OCI-LY7 (cell line): ENCODE measurements at regions not wholly inside any gene's neighbourhood (a gene's known extent, or its start where the extent isn't known, plus 50 kb on each side); places are given as distances from the start of the nearest gene placed in this dataset.

Experiments
- BruUV-seq: library from RNA; stranded (reverse); fragments of 400-500 nt; replicated peaks from 2 replicates; lab custom pipeline; 2021; lab: Mats Ljungman, UMichigan
- CTCF ChIA-PET: fragments of 300-600 bp; sonication (Branson Sonifier 250); formaldehyde crosslinking; loops from one replicate; lab custom pipeline; 2022; ENCODE audit warnings: antibody characterized with exemption; ENCODE audit not compliant: unreplicated experiment; lab: Charles Lee
- POLR2A ChIA-PET: fragments of 300-600 bp; sonication (Branson Sonifier 250); formaldehyde crosslinking; loops from one replicate; lab custom pipeline; 2022; ENCODE audit warnings: antibody characterized with exemption; lab: Charles Lee
- DNase-seq: peaks from one replicate; pipeline ENCODE4 v3.0.0-alpha.2; 2015; ENCODE audit warnings: low spot score
- H2AFZ ChIP-seq: fragments of 200-600 bp; sonication (generic), shearing (Covaris generic); 2 replicates; pipeline ENCODE4 v1.6.1; 2014; ENCODE audit warnings: mild to moderate bottlenecking, antibody characterized with exemption, low read length, moderate library complexity
- H3K27ac ChIP-seq: fragments of 200-600 bp; sonication (generic); 2 replicates; pipeline ENCODE4 v1.5.1; 2014; ENCODE audit warnings: mixed run types, low read depth, mild to moderate bottlenecking, moderate library complexity, low read length, inconsistent platforms; ENCODE audit not compliant: poor library complexity, severe bottlenecking
- H3K36me3 ChIP-seq: fragments of 200-600 bp; sonication (generic); 2 replicates; pipeline ENCODE4 v1.6.1; 2014; ENCODE audit warnings: mild to moderate bottlenecking, antibody characterized with exemption, low read length, moderate library complexity, mixed read lengths; ENCODE audit not compliant: insufficient read depth
- H3K4me1 ChIP-seq: fragments of 200-600 bp; sonication (generic); 2 replicates; pipeline ENCODE4 v1.5.1; 2014; ENCODE audit warnings: mild to moderate bottlenecking, low read length; ENCODE audit not compliant: insufficient read depth, poor library complexity, severe bottlenecking
- H3K4me2 ChIP-seq: fragments of 200-600 bp; sonication (generic); 2 replicates; pipeline ENCODE4 v1.6.1; 2014; ENCODE audit warnings: mild to moderate bottlenecking, low read length
- H3K4me3 ChIP-seq: fragments of 200-600 bp; sonication (generic); 2 replicates; pipeline ENCODE4 v1.5.1; 2014; ENCODE audit warnings: mild to moderate bottlenecking, low read depth, low read length; ENCODE audit not compliant: poor library complexity, severe bottlenecking
- H3K79me2 ChIP-seq: fragments of 200-600 bp; sonication (generic); 2 replicates; pipeline ENCODE4 v1.6.1; 2016; ENCODE audit warnings: low read depth, mild to moderate bottlenecking, low read length, moderate library complexity, mixed read lengths; ENCODE audit not compliant: insufficient read depth
- H3K9me2 ChIP-seq: fragments of 200-600 bp; sonication (generic); 2 replicates; pipeline ENCODE4 v1.6.1; 2016; ENCODE audit warnings: mild to moderate bottlenecking, low read length, mixed read lengths; ENCODE audit not compliant: insufficient read depth
- H3K9me3 ChIP-seq: fragments of 200-600 bp; sonication (generic); 2 replicates; pipeline ENCODE4 v1.6.1; 2014; ENCODE audit warnings: mild to moderate bottlenecking, mixed run types, low read length, mixed read lengths
- H4K20me1 ChIP-seq: fragments of 200-600 bp; sonication (generic); 2 replicates; pipeline ENCODE4 v1.6.1; 2014; ENCODE audit warnings: mild to moderate bottlenecking, antibody characterized with exemption, low read length, moderate library complexity, mixed read lengths; ENCODE audit not compliant: insufficient read depth
- EZH2phosphoT487 ChIP-seq: fragments of 200-600 bp; sonication (generic); IDR thresholded peaks from 2 replicates; pipeline ENCODE4 v1.6.1; 2018; ENCODE audit warnings: low read depth, borderline replicate concordance, mild to moderate bottlenecking, mixed run types, antibody characterized with exemption, low read length, moderate library complexity, mixed read lengths
- intact Hi-C: fragments of 100-400 bp; cut with micrococcal nuclease; formaldehyde crosslinking; loops from one replicate; pipeline ENCODE4 v1.10.0; 2022; ENCODE audit not compliant: unreplicated experiment
- TF ChIP-seq, protein P1 (sequence below): fragments of 200-600 bp; sonication (generic); conservative IDR thresholded peaks from 2 replicates; pipeline ENCODE4 v1.5.1; 2014; ENCODE audit warnings: mild to moderate bottlenecking, antibody characterized with exemption, low read length, moderate library complexity, mixed read lengths

DNA sequence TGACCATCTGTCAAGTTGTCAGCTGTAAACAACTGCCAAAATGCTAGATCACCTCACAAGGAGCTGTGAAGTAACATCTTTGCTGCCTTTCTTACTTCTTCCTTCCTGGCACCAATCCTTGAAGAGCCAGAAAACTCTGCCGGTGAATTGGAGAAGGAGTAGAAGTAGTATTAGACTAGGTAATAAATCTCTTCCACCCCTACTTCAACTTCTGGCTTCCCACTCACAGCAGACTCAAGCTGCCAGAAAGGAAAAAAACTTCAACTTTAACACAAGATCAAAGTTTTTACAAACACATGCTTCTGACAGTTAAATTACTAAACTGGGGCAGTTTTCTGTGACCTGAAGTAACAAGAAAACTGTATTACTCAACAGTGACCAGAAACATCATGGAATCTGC lies 164.7 kb upstream of the SLC7A11 start:
- intact Hi-C loops = no loop called here
- H2AFZ ChIP-seq = no peak overlapping the region
- POLR2A ChIA-PET = no interaction called here
- no peaks in the 10 kb centered on the region for H3K36me3 ChIP-seq
- H3K9me2 ChIP-seq = no peaks in the 10 kb centered on the region
- H3K27ac ChIP-seq = no peak overlapping the region
- H3K4me3 ChIP-seq = no peak overlapping the region
- CTCF ChIA-PET = no interaction called here
- TF ChIP-seq, protein P1, sequence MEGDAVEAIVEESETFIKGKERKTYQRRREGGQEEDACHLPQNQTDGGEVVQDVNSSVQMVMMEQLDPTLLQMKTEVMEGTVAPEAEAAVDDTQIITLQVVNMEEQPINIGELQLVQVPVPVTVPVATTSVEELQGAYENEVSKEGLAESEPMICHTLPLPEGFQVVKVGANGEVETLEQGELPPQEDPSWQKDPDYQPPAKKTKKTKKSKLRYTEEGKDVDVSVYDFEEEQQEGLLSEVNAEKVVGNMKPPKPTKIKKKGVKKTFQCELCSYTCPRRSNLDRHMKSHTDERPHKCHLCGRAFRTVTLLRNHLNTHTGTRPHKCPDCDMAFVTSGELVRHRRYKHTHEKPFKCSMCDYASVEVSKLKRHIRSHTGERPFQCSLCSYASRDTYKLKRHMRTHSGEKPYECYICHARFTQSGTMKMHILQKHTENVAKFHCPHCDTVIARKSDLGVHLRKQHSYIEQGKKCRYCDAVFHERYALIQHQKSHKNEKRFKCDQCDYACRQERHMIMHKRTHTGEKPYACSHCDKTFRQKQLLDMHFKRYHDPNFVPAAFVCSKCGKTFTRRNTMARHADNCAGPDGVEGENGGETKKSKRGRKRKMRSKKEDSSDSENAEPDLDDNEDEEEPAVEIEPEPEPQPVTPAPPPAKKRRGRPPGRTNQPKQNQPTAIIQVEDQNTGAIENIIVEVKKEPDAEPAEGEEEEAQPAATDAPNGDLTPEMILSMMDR = no peak
- TF ChIP-seq EZH2phosphoT487 = no peak
- H3K9me3 ChIP-seq = no peaks in the 10 kb centered on the region
- H3K4me1 ChIP-seq = no peaks in the 10 kb centered on the region
- no peaks in the 10 kb centered on the region for H4K20me1 ChIP-seq
- DNase-seq = no peak
- H3K79me2 ChIP-seq = no peaks in the 10 kb centered on the region
- H3K4me2 ChIP-seq = no peak overlapping the region
- BruUV-seq = no TSS peak

DNA sequence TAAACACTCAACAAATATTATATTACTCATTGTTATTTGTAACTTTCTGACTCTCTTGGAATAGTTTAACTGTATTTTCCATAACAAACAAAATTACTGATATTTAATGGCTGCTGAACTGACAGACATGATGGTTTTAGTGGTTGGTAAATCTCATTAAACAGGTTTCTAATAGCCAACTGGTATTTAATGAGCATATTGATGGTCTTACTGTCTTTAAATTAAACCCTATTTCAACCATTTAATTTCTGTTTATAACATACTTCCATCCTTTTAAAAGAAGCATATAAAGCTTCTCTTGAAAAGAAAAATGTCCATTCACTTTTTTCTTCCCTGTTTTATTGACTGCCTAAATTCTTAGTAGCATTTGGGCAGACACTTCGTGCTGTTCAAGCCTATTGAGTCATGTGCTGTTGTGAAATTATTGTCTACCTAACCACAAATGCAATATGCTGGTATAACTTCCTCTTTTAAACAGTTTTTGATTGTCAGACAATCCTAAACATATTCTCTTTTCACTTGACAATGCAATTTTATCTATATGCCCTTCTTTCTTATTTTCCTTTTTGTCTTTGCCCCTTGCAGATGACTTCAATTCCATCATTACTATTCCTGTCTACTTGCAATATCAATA lies 163.9 kb upstream of the SLC7A11 start:
- no peaks in the 10 kb centered on the region for H3K9me3 ChIP-seq
- H3K4me2 ChIP-seq = no peak overlapping the region
- no peaks in the 10 kb centered on the region for H3K79me2 ChIP-seq
- CTCF ChIA-PET = no interaction called here
- no peak for TF ChIP-seq EZH2phosphoT487
- TF ChIP-seq, protein P1 = no peak
- no peaks in the 10 kb centered on the region for H3K9me2 ChIP-seq
- POLR2A ChIA-PET = no interaction called here
- H3K36me3 ChIP-seq = no peaks in the 10 kb centered on the region
- H4K20me1 ChIP-seq = no peaks in the 10 kb centered on the region
- H3K4me1 ChIP-seq = no peaks in the 10 kb centered on the region
- intact Hi-C loops = no loop called here
- H3K4me3 ChIP-seq = no peak overlapping the region
- no peak overlapping the region for H3K27ac ChIP-seq
- no peak overlapping the region for H2AFZ ChIP-seq
- no peak for DNase-seq
- BruUV-seq = no TSS peak

DNA sequence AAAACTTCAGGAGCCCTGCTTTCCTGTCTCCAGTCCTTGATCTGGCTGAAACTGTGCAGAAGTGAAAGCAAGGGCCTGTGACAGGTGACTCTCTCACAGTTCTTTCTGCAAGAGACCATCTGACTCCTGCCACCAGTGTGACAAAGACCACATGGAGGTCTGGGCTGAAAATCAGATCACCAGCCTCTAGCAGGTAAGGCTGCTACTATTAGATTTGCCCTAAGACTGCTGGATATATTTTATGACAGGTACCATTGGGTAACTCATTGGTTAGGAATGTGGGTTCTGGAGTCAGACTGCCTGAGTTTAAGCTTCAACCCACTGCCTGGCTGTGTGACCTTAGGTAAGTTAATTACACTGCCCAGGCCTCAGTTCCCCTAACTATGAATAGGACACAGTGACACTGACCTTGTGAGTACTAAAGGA lies 163.3 kb upstream of the SLC7A11 start:
- intact Hi-C loops = no loop called here
- Histone ChIP-seq H3K4me2 (no peak overlapping the region), H2AFZ (no peak overlapping the region), H3K36me3 (no peaks in the 10 kb centered on the region), H3K9me3 (no peaks in the 10 kb centered on the region), H3K9me2 (no peaks in the 10 kb centered on the region), H4K20me1 (no peaks in the 10 kb centered on the region), H3K27ac (no peak overlapping the region), H3K79me2 (no peaks in the 10 kb centered on the region), H3K4me1 (no peaks in the 10 kb centered on the region), H3K4me3 (no peak overlapping the region)
- CTCF ChIA-PET = no interaction called here
- no TSS peak for BruUV-seq
- DNase-seq = no peak
- POLR2A ChIA-PET = no interaction called here
- TF ChIP-seq EZH2phosphoT487 = no peak
- TF ChIP-seq, protein P1 = no peak
